ENCODE measurements at regions not wholly inside any gene's neighbourhood (a gene's known extent, or its start where the extent isn't known, plus 50 kb on each side); places are given as distances from the start of the nearest gene placed in this dataset.

DNA sequence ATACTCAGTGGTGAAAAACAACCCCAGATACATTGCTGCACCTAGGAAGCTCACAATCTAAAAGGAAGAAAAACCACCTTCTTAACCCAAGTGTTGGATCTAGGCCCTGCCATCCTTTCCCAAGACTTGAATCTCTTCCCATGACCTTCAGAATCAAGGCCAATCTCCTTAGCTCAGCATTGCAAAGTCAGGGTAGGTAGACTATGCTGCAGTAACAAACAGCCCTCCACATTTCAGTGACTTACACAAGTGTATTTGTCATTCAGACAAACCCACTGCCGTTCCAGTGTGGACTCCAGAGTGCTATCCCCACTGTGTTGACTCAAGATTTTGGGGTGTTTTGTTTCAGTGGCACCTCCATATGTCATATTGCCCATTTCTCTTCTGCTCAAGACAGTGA, 278.4 kb downstream of the UACA start:
- H3K36me3 ChIP-seq, result no peaks in the 10 kb centered on the region
- no peak for TF ChIP-seq POLR2A (IDR thresholded peaks at IDR 0.05)
- TF ChIP-seq, protein P1, sequence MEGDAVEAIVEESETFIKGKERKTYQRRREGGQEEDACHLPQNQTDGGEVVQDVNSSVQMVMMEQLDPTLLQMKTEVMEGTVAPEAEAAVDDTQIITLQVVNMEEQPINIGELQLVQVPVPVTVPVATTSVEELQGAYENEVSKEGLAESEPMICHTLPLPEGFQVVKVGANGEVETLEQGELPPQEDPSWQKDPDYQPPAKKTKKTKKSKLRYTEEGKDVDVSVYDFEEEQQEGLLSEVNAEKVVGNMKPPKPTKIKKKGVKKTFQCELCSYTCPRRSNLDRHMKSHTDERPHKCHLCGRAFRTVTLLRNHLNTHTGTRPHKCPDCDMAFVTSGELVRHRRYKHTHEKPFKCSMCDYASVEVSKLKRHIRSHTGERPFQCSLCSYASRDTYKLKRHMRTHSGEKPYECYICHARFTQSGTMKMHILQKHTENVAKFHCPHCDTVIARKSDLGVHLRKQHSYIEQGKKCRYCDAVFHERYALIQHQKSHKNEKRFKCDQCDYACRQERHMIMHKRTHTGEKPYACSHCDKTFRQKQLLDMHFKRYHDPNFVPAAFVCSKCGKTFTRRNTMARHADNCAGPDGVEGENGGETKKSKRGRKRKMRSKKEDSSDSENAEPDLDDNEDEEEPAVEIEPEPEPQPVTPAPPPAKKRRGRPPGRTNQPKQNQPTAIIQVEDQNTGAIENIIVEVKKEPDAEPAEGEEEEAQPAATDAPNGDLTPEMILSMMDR (IDR thresholded peaks at IDR 0.05), result no peak
- peaks cover 0 to 8% (median 0%) of the 10 kb centered on the region in 4 donors for H3K4me1 ChIP-seq
- no peaks in the 10 kb centered on the region for H3K9me3 ChIP-seq
- intact Hi-C loops (cut with DNase I), result no loop called here
- no peak overlapping the region for H3K4me3 ChIP-seq
- no peak for ATAC-seq
- no peaks in the 10 kb centered on the region for H3K27me3 ChIP-seq
- DNase-seq, result no peak
- no peak overlapping the region for H3K27ac ChIP-seq
- WGBS (ENCODE audit: insufficient coverage, low coverage, low lambda C conversion rate, missing lambda C conversion rate), result 0% methylated on average over 1 of the region's 1 CpG

DNA sequence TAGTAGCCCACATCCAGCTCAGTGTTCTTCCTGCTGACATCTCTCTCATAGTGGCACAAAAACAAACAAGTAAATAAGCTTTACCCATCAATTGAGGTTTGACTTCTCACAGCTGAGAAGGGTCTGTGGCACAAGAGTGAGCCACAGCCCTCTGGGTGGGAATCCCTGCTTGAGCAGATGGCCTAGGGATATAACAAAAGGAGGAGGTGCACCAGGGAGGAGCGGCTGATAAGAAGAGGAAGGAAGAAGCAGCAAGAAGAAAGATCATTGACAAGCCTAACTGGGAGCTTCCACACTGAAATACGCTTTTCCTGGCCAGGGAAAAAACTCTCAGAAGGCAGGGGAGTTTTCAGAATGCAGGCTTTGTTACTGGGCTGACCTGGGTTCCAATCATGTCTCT, 279.8 kb downstream of the UACA start:
- ATAC-seq (no peak), DNase-seq (no peak)
- no peaks in the 10 kb centered on the region for H3K27me3 ChIP-seq
- H3K27ac ChIP-seq, result no peak overlapping the region
- intact Hi-C loops (cut with DNase I), result no loop called here
- no peaks in the 10 kb centered on the region for H3K9me3 ChIP-seq
- H3K4me3 ChIP-seq, result no peak overlapping the region
- H3K36me3 ChIP-seq, result no peaks in the 10 kb centered on the region
- WGBS (ENCODE audit: insufficient coverage, low coverage, low lambda C conversion rate, missing lambda C conversion rate), result 54% methylated on average over 2 of the region's 2 CpGs
- peaks cover 0 to 8% (median 0%) of the 10 kb centered on the region in 4 donors for H3K4me1 ChIP-seq
- TF ChIP-seq POLR2A (IDR thresholded peaks at IDR 0.05), result no peak

DNA sequence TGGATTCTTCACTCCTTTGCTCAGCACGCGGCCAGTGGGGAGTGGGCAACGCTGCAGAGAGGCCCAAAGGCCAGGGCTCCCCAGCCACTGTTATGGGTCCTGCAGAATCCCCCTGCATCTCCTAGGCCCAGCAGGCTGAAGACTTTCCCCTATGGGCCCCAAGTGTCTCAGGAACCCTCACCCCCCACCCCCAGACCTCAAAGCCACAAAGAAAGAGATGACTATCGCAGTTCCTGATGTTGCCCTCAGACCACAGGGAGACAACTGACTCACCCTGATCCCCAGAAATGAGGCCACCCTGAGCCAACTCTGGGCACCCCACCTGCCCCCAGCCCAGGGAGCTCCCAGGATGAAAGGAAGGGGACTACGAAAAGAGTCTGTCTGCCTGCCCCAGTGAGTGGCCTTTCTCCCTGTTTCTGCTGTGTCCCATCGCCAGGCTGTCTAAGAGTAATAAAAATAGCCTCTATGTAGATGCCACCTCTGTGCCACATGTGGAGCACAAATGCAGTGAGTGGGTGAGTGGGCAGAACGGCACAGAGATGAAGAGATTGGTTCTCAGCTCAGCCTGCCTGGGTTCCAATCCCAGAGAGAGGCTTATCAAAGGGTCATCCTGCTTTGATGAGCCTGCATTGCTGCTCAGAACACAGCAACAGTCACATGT, 283.0 kb downstream of the UACA start:
- no CpG with 5 or more reads among the region's 7 CpGs for WGBS (ENCODE audit: insufficient coverage, low coverage, low lambda C conversion rate, missing lambda C conversion rate)
- ATAC-seq, result no peak
- intact Hi-C loops (cut with DNase I), result no loop called here

DNA sequence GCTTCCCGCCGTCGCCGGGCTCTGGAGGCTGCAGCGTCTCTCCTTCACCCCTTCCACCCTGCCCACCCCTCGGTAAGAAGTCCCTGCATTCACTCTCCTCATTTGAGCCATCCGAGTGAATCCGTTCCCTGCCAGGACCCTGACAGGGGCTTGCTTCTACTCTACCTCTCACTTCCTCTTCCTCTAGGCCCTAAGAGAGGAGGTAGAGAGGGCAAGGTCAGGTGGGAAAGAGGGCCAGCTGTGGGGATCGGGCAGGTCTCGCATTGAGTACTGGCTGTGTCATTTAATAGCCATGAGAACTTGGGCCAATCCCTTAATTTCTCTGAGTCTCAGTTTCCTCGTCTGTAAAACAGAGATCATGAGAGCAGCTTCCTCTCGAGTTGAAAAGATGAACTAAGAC, 283.6 kb downstream of the UACA start:
- TF ChIP-seq, protein P1 (IDR thresholded peaks at IDR 0.05), result no peak
- TF ChIP-seq POLR2A (IDR thresholded peaks at IDR 0.05), result no peak
- Histone ChIP-seq H3K4me3 (no peak overlapping the region), H3K9me3 (no peaks in the 10 kb centered on the region), H3K27ac (no peak overlapping the region), H3K4me1 (no peaks in the 10 kb centered on the region), H3K27me3 (no peaks in the 10 kb centered on the region), H3K36me3 (no peaks in the 10 kb centered on the region)
- ATAC-seq (no peak), DNase-seq (no peak)
- intact Hi-C loops (cut with DNase I), result no loop called here
- 59% methylated on average over 5 of the region's 12 CpGs for WGBS (ENCODE audit: insufficient coverage, low coverage, low lambda C conversion rate, missing lambda C conversion rate)

More for the DNA sequence above, 283.0 kb downstream of the UACA start:
- TF ChIP-seq POLR2A (IDR thresholded peaks at IDR 0.05), result no peak
- TF ChIP-seq, protein P1 (IDR thresholded peaks at IDR 0.05), result no peak
- H3K4me3 ChIP-seq, result no peak overlapping the region
- no peaks in the 10 kb centered on the region for H3K9me3 ChIP-seq
- no peaks in the 10 kb centered on the region for H3K27me3 ChIP-seq
- no peak for DNase-seq
- H3K4me1 ChIP-seq, result no peaks in the 10 kb centered on the region
- no peaks in the 10 kb centered on the region for H3K36me3 ChIP-seq
- H3K27ac ChIP-seq, result no peak overlapping the region

DNA sequence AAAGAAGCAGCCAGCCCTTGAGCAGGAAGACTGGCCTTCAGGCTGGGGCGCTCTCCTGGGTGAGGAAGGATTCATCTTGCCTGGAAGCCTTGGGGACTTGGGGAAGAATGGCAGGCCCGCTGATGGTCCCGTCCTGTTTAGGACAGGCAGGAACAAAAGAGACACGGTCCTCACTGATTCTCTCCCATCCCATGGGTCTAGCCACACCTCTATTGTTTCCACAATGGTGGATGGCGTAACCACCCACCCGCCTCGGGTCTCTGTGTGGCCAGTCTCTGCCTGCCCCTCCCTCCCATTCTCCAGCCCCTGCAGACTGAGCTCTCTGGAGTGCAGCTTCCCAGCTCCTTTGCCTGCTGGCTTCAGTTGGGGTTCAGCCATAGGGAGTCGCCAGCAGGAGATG, 284.3 kb downstream of the UACA start:
- WGBS (ENCODE audit: insufficient coverage, low coverage, low lambda C conversion rate, missing lambda C conversion rate), result 100% methylated on average over 1 of the region's 8 CpGs
- Histone ChIP-seq H3K9me3 (no peaks in the 10 kb centered on the region), H3K4me3 (no peak overlapping the region), H3K4me1 (peaks cover 0 to 6% (median 2%) of the 10 kb centered on the region in 4 donors), H3K27ac (no peak overlapping the region), H3K27me3 (no peaks in the 10 kb centered on the region), H3K36me3 (no peaks in the 10 kb centered on the region)
- DNase-seq (no peak), ATAC-seq (no peak)
- intact Hi-C loops (cut with DNase I), result no loop called here
- TF ChIP-seq, protein P1 (IDR thresholded peaks at IDR 0.05), result no peak
- no peak for TF ChIP-seq POLR2A (IDR thresholded peaks at IDR 0.05)
